Activated naive CD4-positive, alpha-beta T cell treated with anti-CD3 and anti-CD28 coated beads, Interleukin-2, amount 50 U/mL, for 24 hours (primary cell): ENCODE measurements at regions not wholly inside any gene's neighbourhood (a gene's known extent, or its start where the extent isn't known, plus 50 kb on each side); places are given as distances from the start of the nearest gene placed in this dataset.
"Not testable (repeated sequence)": the region's sequence is repeated elsewhere in the genome, so short reads cannot be mapped to it uniquely, and the experiment has no call there.

Experiments used
- H3K27ac Mint-ChIP-seq: one replicate; pipeline ENCODE4 v1.8.0; 2021; ENCODE audit warnings: mild to moderate bottlenecking, mixed read lengths
- H3K27me3 Mint-ChIP-seq: one replicate; pipeline ENCODE4 v1.8.0; 2021; ENCODE audit warnings: mixed read lengths
- H3K36me3 Mint-ChIP-seq: one replicate; pipeline ENCODE4 v1.8.0; 2021; ENCODE audit warnings: mixed read lengths
- H3K4me1 Mint-ChIP-seq: one replicate; pipeline ENCODE4 v1.8.0; 2021; ENCODE audit warnings: mixed read lengths
- H3K4me3 Mint-ChIP-seq: one replicate; pipeline ENCODE4 v1.8.0; 2021; ENCODE audit warnings: mild to moderate bottlenecking, mixed read lengths
- H3K9me3 Mint-ChIP-seq: one replicate; pipeline ENCODE4 v1.8.0; 2021; ENCODE audit warnings: mixed read lengths

DNA sequence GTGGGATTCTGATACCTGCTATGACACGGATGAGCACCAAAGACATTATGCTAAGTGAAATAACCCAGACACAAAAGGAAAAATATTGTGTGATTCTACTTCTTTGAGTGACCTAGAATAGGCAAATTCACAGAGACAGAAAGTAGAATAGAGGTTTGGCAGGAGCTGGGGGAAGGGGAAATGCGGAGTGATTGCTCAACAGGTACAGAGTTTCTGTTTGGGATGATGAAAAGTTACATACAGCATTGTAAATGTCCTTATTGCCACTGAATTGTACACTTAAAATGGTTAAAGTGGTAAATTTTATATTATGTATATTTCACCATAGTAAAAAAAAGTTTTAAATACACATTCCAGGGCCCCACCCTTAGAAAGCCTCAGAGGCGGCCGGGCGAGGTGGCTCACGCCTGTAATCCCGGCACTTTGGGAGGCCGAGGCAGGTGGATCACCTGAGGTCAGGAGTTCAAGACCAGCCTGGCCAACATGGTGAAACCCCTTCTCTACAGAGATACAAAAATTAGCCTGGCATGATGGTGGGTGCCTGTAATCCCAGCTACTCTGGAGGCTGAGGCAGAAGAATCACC lies 72.3 kb downstream of the ARF6 start:
- not testable (repeated sequence) for H3K27ac Mint-ChIP-seq, H3K4me3 Mint-ChIP-seq, H3K9me3 Mint-ChIP-seq, H3K27me3 Mint-ChIP-seq, H3K36me3 Mint-ChIP-seq
- peaks cover 36% of the 10 kb centered on the region for H3K4me1 Mint-ChIP-seq

GRCh38 chr14:49966304-49966809 lies 73.5 kb downstream of the ARF6 start:
- Mint-ChIP-seq H3K27ac (no peak overlapping the region), H3K4me3 (no peak overlapping the region), H3K36me3 (no peaks in the 10 kb centered on the region), H3K27me3 (no peaks in the 10 kb centered on the region), H3K4me1 (peaks cover 38% of the 10 kb centered on the region), H3K9me3 (no peaks in the 10 kb centered on the region)

- no peak overlapping the region for H3K4me3 Mint-ChIP-seq
- no peaks in the 10 kb centered on the region for H3K36me3 Mint-ChIP-seq
- peaks cover 40% of the 10 kb centered on the region for H3K4me1 Mint-ChIP-seq
- H3K9me3 Mint-ChIP-seq, result no peaks in the 10 kb centered on the region
- no peaks in the 10 kb centered on the region for H3K27me3 Mint-ChIP-seq
- no peak overlapping the region for H3K27ac Mint-ChIP-seq
Measured at GRCh38 chr14:49966971-49967630, 74.2 kb downstream of the ARF6 start.

DNA sequence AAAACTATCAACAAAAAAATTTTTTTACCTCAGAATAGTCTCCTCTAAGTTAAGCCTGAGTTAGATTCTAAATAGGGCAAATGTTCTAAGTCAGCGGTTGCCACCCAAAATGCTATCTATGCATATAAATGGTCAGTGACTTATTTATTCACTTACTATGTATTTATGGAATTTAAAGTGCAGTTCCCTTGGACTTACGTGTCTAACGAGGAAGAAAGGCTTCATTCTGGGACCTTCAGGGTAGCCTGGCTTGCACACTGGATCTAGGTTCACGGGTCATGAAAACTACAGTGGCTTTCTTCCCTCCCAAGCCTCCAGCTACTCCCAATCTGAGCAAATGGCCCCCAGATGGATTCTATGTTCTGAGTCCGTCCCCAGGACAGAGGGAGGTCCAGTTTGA lies 77.1 kb downstream of the ARF6 start:
- H3K36me3 Mint-ChIP-seq, result no peaks in the 10 kb centered on the region
- peak overlapping the region; percentile 94 for H3K27ac Mint-ChIP-seq
- no peaks in the 10 kb centered on the region for H3K9me3 Mint-ChIP-seq
- peaks cover 50% of the 10 kb centered on the region for H3K4me1 Mint-ChIP-seq
- H3K27me3 Mint-ChIP-seq, result no peaks in the 10 kb centered on the region
- peak overlapping the region; percentile 16 for H3K4me3 Mint-ChIP-seq

DNA sequence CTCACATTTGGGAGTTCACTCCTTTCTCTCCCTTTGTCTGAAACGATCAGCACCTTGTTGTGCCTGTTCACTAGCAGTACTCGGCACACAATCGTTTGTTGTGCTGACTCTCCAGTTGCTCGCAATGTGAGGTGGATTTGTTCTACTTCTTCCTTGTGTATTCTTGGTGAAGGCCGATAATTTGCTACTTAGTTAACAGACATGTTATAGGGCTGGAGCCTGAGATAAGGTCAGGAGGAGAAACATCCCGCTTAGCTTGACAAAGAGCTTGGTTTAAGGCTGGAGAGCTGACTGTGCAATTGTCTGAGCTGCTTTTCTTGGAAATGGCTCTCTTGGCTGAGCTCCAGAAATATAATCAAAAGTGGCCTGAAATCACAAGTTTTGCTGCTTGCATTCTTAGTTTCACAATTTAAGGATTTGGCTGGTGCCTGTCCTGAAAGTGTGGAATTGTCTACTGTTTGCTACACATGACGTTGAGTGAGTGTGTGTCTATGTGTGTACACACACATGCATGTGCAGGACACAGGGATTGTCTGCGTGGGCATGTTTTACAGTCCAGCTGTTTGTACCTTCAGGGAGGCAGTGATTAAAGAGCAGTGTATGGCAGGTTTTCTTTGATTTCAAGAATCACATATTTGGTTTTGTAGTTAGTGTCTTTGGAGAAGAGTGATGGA lies 77.7 kb downstream of the ARF6 start:
- peaks cover 56% of the 10 kb centered on the region for H3K4me1 Mint-ChIP-seq
- H3K27ac Mint-ChIP-seq, result peak overlapping the region; percentile 94
- no peaks in the 10 kb centered on the region for H3K27me3 Mint-ChIP-seq
- H3K36me3 Mint-ChIP-seq, result no peaks in the 10 kb centered on the region
- H3K9me3 Mint-ChIP-seq, result no peaks in the 10 kb centered on the region
- peak overlapping the region; percentile 89 for H3K4me3 Mint-ChIP-seq

DNA sequence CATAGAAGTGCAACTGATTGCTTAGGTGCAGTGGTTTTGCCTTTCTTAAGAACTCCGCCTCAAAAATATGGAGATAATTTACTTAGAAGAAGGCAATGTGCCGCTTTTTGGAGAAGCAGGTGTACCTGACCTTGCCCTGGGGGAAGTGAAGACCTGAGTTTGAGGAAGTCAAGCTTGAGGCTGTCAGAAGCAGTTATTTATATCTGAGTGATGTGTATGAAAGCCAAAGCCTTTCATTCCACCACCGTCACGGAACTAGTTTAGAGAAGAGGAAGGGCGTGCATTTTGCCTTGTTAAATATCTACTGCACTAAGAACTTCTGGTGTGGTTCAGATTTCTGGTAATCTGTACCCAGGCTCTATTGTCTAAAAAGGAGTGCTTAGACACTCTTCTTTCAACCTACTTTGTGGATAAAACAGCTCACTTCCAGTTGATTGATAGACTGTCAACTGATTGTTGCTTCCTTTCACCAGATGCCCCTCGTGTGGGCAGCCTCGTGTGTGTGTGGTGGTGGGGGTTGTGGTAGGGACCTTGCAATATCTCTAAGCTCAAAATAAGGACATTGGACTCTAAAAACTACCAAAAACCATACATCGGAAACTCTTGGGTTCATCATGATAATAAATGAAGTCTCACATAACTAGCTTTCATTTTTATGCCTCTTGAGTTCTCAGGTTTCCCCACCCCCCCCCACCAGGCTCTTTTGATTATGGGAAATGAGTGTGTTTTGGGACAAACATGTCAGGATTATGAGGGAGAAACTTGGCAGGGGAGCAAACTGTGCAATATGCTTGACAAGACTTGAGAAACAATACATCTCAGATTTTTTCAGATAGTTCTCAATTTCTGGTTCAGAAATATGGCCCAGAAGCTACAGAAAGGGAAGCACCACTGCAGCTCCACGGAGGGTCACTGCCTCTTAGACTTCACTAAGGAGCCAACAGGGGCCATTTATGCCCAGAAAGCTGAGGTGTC lies 78.6 kb downstream of the ARF6 start:
- Mint-ChIP-seq H3K4me1 (peaks cover 64% of the 10 kb centered on the region), H3K4me3 (peak overlapping the region; percentile 89), H3K27me3 (no peaks in the 10 kb centered on the region), H3K36me3 (no peaks in the 10 kb centered on the region), H3K9me3 (no peaks in the 10 kb centered on the region), H3K27ac (peak overlapping the region; percentile 94)

DNA sequence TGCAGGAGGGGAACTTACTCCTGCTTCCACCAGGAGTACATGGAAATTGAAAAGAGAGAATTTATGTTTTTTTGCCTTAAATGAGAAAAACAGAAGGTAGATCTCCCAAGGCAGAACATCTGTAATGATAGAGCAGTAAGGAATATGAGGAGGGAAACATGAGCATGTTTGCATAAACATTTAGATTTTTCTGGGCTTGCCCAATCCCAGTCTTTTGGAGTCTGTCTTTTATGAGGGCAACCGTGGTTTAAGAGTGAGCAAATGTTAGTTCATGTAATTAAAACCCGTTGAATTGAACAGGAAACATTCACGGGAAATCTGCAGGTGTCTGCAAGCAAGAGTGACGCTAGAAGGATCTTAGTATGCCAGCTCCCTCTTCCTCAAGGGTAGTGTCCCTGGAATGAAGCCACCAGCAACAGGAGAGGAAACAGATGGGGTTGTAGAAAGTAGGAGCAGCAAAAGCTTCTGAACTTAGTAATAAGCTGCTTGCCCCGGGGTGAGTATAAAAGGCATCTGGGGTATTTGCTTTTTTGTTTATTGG lies 79.3 kb downstream of the ARF6 start:
- Mint-ChIP-seq H3K9me3 (no peaks in the 10 kb centered on the region), H3K36me3 (no peaks in the 10 kb centered on the region), H3K27me3 (no peaks in the 10 kb centered on the region), H3K27ac (peak overlapping the region; percentile 94), H3K4me3 (peak overlapping the region; percentile 89), H3K4me1 (peaks cover 72% of the 10 kb centered on the region)

GRCh38 chr14:49972823-49973222 lies 79.9 kb downstream of the ARF6 start:
- no peaks in the 10 kb centered on the region for H3K9me3 Mint-ChIP-seq
- no peaks in the 10 kb centered on the region for H3K27me3 Mint-ChIP-seq
- peaks cover 78% of the 10 kb centered on the region for H3K4me1 Mint-ChIP-seq
- H3K27ac Mint-ChIP-seq, result peak overlapping the region; percentile 94
- H3K36me3 Mint-ChIP-seq, result no peaks in the 10 kb centered on the region
- peak overlapping the region; percentile 89 for H3K4me3 Mint-ChIP-seq

GRCh38 chr14:49975276-49975675 lies 82.4 kb downstream of the ARF6 start:
- Mint-ChIP-seq H3K27ac (peak overlapping the region; percentile 77), H3K4me1 (peaks cover 89% of the 10 kb centered on the region), H3K9me3 (no peaks in the 10 kb centered on the region), H3K4me3 (no peak overlapping the region), H3K36me3 (no peaks in the 10 kb centered on the region), H3K27me3 (no peaks in the 10 kb centered on the region)

DNA sequence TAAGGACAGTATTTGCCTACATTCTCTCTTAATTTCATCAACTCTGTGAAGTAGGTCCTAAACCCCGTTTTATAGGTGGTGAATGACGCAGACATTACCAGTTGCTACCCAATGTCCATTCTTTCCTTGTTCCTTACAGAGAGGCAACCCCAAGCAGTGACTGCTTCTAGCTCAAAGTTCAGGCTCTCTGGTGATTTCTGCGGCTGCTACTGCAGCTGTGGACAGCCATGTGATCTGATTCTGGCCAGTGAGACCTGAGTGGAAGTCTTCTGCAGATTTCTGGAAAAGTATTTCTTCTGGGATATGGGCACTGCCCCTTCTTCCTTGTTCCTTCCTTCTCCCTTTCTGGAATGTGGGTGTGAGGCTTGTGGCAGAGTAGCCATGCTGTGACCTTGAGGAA lies 82.9 kb downstream of the ARF6 start:
- Mint-ChIP-seq H3K27me3 (no peaks in the 10 kb centered on the region), H3K4me1 (peaks cover 89% of the 10 kb centered on the region), H3K36me3 (no peaks in the 10 kb centered on the region), H3K9me3 (no peaks in the 10 kb centered on the region), H3K4me3 (no peak overlapping the region), H3K27ac (peak overlapping the region; percentile 90)

DNA sequence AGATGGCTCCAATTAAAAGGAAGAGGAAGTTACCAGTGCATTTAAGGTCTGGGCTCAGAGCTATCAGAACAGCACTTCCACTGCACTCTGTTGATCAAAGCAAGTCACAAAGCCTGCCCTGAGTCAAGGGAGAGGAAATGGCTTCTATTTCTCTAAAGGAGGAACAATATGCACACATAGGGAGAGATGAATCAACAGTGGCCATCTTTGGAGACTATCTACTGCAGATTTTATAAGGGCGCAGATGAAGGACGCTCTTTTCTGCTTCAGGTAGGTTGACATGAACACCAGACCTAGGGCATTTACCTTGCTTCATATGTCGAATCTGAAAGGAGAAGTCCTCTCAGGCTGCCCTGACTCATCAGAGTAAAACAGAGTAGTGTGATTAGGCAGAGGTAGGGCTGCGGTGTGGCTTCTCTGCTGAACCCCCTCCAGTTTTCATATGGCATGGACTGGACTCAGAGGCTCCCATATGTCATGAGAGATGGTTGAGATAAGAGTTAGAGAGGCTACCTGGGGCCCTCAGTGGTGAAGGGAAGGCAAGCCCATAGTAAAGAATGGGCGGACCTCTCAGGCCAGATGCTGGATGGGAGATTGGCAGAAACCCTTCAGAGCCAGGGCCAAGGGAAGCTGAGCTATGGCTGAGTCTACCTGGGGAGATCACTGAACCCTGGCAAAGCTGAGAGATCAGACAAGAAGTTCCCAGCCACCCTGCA lies 84.4 kb downstream of the ARF6 start:
- H3K4me3 Mint-ChIP-seq, result peak overlapping the region; percentile 70
- H3K27me3 Mint-ChIP-seq, result no peaks in the 10 kb centered on the region
- peak overlapping the region; percentile 96 for H3K27ac Mint-ChIP-seq
- H3K36me3 Mint-ChIP-seq, result no peaks in the 10 kb centered on the region
- H3K9me3 Mint-ChIP-seq, result no peaks in the 10 kb centered on the region
- H3K4me1 Mint-ChIP-seq, result peaks cover 88% of the 10 kb centered on the region

- Mint-ChIP-seq H3K36me3 (no peaks in the 10 kb centered on the region), H3K27ac (peak overlapping the region; percentile 91), H3K4me3 (no peak overlapping the region), H3K9me3 (no peaks in the 10 kb centered on the region), H3K27me3 (no peaks in the 10 kb centered on the region), H3K4me1 (peaks cover 91% of the 10 kb centered on the region)
Measured at GRCh38 chr14:49980027-49980426, 87.1 kb downstream of the ARF6 start.

- no peak overlapping the region for H3K4me3 Mint-ChIP-seq
Measured at GRCh38 chr14:49982082-49982481, 89.2 kb downstream of the ARF6 start.

DNA sequence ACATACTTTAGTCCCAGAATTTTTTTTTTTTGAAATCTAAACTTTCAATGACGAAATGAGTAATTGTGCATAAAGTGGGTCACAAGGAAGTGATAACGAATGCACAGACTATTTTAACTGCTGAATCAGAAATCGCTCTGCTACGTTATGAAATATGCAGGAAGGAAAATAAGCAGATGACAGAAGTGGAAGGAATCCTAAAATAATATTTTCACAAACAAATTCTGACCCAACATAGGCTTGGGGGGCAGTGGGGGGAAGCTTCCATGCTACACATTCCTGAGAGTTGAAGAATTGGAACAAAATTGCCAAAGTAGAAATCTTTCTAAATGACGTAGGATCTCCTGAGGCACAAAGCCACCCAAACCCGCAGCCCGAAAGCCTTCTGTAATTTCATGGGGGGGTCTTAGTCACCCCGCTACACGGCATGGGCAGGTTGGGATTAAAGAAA lies 89.6 kb downstream of the ARF6 start:
- H3K36me3 Mint-ChIP-seq, result no peaks in the 10 kb centered on the region
- H3K4me1 Mint-ChIP-seq, result peaks cover 80% of the 10 kb centered on the region
- H3K4me3 Mint-ChIP-seq, result no peak overlapping the region
- no peaks in the 10 kb centered on the region for H3K9me3 Mint-ChIP-seq
- H3K27me3 Mint-ChIP-seq, result no peaks in the 10 kb centered on the region
- H3K27ac Mint-ChIP-seq, result peak overlapping the region; percentile 42

More at GRCh38 chr14:49982082-49982481, 89.2 kb downstream of the ARF6 start:
- no peaks in the 10 kb centered on the region for H3K27me3 Mint-ChIP-seq
- H3K4me1 Mint-ChIP-seq, result peaks cover 84% of the 10 kb centered on the region
- H3K27ac Mint-ChIP-seq, result peak overlapping the region; percentile 42
- H3K36me3 Mint-ChIP-seq, result no peaks in the 10 kb centered on the region
- H3K9me3 Mint-ChIP-seq, result no peaks in the 10 kb centered on the region
